LHCN-M2 (cell line): ENCODE measurements at regions not wholly inside any gene's neighbourhood (a gene's known extent, or its start where the extent isn't known, plus 50 kb on each side); places are given as distances from the start of the nearest gene placed in this dataset.
A peak's percentile ranks its signal among the peaks of the same experiment; 100 is the strongest.

ENCODE experiments used
- DNase-seq: peaks from one replicate; pipeline ENCODE4 v3.0.0-alpha.2; 2012; ENCODE audit warnings: low read depth

- DNase-seq = no peak
Observed at GRCh38 chr2:37425408-37425807, 81.0 kb downstream of the QPCT start.

DNA sequence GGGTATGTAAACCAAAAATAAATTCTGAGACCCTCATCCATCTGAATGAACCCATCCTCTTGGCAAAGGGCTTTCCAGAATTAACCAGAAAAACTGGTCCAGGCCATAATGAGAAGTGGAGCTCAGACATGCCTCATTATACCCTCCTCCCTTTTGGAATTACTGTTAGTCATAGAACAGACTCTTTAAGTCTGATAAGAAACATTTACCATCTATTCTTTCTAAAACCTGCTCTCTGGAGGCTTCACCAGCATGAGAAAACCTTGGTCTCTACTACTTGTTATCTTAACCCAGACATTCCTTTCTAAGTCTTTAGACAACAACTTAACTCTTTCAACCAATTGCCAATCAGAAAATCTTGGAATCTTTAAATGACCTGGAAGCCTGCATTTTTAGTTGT is 82.8 kb downstream of the QPCT start:
- no peak for DNase-seq

DNA sequence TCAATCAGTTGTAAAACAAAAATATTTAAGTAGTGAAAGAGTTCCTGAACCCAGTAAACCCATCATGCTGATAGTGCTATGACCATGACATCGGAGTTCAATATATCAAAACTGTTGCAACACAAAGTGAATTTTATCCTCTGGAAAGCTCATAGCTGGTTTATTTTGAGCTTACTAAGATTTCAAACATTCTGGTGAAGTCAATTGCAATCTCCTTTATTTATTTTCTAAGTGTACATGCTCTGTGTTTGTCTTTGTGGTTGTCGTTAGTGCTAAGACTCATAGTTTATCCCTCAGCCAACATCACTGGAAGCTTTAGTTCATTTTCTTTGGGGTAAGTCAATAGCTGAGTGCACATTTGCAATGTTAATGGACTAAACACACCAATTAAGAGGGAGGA is 91.9 kb downstream of the QPCT start:
- DNase-seq = peak; percentile 50

DNA sequence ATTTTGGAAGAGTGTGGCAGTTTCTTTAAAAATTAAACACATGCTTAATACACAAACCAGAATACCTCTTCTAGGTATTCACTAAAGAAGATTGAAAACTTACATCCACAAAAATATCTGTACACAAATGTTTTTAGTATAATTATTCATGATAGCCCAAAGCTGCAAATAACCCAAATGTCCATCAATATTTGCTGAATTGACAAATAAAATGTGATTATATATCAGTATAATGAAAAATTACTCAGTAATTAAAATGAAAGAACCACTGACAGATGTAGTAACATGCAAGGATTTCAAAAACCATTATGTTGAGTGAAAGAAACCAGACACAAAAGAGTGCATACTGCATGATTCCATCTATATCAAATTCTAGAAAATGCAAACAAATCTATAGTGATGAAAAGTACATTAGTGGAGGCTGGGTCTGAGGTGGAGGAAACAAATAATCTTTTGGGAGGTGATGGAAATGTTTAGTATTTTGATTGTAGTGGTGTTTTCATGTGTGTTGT is 94.8 kb downstream of the QPCT start:
- DNase-seq = no peak

- DNase-seq = no peak
Observed at GRCh38 chr2:37441055-37441454, 96.6 kb downstream of the QPCT start.

- no peak for DNase-seq
Observed at GRCh38 chr2:37443082-37443481, 98.7 kb downstream of the QPCT start.

DNA sequence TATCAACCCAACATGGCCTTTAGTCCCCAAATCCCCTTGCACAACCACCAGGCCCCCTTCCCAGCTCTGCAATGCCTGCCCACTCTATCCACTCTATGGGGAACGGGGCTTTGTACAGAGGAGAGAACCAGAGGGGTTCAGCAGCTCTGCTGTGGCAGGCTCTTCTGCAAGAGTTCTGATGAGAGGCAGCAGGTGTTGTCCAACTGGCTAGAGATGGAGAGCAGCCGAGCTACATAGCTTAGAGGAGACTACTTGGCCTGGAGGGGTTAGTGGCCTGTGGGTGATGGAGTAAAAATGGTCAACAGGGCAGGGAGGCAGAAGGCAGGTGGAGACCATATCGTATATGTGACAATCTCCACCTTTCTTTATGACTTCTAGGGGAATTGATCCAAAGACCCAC is 103.0 kb downstream of the QPCT start:
- peak; percentile 45 for DNase-seq

- DNase-seq = no peak
Observed at GRCh38 chr2:37448342-37449120, 104.1 kb downstream of the QPCT start.

- DNase-seq = no peak
Observed at GRCh38 chr2:37449761-37450296, 105.4 kb downstream of the QPCT start.

- no peak for DNase-seq
Observed at GRCh38 chr2:37453027-37453426, 108.6 kb downstream of the QPCT start.

DNA sequence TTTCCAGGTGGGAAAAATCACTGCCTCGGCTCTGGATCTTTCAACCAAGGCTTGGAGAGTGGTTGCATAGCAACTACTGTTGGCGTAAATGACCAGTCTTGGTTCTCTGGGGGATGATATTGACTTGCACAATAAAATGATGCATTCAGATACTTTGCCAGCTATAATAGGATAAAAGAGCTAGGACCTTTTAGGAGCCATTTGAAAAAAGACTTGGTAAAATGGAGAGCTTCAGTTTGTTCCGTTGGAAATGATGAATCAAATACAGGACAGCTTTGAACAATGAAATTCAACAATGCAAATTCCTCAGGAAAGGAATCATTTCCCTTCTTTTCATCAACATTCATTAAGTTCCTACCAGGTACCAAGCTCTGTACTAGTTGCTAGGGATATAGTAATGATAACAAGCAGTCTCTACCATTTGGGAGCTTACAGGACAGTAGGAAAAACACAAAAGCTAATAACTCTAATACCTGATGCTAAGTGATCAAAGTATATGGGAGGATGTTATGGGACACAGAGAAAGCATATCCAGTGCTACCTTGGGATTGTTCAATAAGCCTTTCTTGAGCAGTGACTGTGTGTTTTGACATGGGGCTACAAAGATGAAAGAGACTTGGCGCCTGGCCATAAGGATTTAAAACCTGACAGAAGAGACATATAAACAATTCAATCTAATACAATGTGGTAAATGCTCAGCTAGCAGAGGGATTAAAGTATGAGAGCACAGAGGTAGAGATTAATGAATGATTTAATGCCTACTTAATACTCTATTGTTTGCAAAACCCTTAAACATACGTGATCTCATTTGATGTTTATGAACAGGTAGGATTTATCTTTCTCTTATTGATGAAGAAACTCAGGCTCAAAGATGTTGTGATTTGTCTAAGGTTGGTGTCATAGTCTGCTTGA is 110.7 kb downstream of the QPCT start:
- DNase-seq = peak; percentile 44

GRCh38 chr2:37456479-37456878 is 112.0 kb downstream of the QPCT start:
- peak; percentile 80 for DNase-seq

GRCh38 chr2:37457401-37457901 is 113.0 kb downstream of the QPCT start:
- DNase-seq = peak; percentile 42

DNA sequence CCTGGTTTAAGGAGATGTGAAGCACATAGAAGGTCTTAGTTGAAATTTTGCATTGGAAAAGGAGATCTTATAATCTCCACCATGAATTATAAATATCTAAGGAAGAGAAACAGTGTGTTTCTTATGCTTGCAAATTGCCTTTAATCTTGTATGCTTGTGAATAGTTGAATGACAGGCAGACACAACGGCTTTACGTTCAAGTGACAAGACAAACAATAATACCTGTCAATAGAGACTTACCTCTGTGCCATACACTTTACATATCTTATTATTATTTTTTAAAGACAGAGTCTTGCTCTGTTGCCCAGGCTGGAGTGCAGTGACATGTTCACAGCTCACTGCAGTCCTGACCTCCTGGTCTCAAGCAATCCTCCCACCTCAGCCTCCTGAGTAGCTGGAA is 113.7 kb downstream of the QPCT start:
- no peak for DNase-seq

GRCh38 chr2:37459095-37459981 is 114.9 kb downstream of the QPCT start:
- peak; percentile 82 for DNase-seq

DNA sequence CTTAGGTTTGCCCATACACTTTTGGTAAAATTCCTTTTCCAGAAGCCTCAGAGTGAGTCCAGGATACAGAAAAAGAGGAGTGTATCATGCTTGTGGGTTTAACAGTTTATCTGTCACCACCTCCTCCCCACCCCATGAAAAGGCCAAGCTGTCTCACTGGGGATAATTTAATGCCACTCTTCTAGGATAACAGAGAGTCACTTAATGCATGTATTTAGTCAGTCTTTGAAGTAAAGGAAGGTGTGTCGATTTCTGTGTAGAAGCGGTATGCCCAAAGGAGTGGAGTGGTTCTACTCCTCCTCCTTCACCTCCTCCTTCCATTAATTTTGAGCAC is 116.4 kb downstream of the QPCT start:
- DNase-seq = no peak

DNA sequence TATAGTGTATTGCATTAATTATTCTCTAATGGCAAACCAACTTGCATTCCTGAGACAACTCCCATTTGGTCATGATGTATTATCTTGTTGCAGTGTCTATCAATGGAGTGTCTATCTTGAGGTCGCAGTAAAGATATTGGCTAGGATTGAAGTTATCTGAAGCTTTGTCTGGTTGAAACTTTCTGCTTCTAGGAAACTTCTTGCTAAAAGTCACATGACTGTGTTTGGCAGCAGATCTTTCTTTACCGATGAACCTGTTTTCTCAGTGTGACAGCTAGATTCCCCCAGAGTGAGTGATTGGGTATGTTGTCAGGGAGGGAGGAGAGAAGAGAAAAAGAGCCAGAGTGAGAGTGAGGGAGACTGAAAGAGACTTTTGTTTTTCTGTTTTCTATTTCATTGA is 119.6 kb downstream of the QPCT start:
- no peak for DNase-seq

DNA sequence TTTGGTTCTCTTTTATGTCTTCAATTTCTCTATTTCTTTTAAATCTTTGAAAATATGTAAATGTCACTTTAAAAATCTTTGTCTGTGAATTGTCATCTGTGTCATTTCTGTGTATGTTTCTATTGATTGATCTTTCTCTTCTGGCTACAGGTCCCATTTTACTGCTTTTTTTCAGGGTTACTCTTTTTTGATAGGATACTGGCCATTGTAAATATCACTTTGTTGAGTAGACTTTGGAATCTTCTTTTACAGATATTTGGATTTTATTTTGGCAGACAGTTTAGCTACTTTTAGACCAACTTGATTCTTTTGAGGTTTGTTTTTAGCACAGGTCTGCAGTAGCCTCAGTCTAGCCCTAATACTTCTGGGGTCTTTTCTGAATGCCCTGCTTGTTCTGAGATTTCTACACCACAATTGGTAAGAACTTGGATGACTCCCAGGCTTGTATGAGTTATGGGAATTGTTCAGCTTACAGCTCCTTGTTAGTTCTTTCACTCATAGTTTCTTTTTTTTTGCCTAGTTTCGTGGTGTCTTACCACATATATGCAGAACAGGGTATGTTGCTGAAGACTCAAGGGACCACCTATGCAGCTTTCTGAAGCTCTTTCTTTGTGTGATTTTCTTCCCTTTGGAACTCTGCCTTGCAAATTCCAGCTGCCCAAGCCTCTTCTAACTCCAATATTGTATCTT is 122.2 kb downstream of the QPCT start:
- DNase-seq = no peak

DNA sequence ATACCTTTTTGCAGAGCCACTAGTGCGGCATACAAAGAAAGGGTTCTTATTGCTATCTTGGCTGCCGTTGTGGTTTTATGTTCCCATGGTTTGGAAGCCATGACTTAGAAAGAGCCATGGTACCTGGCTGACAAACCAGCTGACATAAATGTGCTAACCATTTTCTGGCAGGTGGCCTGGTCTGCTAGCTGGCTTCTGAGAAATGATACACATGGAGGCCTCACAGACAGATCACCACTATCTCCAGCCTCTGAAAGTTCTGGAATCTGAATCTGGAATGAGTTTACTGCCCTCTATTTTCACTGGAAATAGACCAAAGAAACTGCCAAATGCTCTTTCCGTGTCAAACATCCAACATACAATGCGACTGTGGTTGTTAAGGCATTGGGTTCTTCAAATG is 123.7 kb downstream of the QPCT start:
- no peak for DNase-seq

DNA sequence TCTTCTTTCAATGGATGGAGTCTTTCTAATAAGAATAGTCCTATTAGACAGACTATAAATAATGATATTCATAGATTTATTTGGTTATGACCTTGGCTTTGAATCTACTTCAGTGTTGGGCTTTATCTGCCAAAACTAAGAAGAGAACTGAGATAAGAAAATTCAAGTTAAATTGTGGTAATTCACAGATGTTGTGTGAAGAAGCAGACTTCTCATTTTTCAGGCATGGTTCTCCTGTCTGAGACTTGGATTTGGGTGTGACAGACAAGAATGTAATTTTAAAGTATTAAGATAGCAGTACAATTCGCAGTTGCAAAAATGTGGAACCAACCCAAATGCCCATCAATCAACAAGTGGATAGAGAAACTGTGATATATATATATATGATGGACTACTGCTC is 124.7 kb downstream of the QPCT start:
- no peak for DNase-seq

DNA sequence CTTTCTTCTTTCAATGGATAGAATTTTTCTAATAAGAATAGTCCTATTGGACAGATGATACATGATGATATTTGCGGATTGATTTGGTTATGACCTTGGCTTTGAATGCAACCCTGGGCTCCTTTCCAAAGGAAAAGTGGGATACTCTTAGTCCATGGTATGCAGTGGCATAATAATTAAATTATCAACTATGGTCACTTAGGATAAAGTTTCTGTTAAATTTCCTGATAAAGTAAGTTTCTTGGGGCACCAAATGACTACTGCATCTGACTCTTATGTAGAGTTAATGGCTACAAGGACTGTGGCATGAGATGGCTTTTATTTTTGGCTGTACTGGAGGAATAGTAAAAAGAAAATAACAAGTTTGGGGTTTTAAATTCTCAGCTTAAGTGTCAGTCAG is 126.7 kb downstream of the QPCT start:
- DNase-seq = no peak
